Activated CD4-positive, CD25-positive, alpha-beta regulatory T cell treated with anti-CD3 and anti-CD28 coated beads, Interleukin-2, amount 50 U/mL, for 16 hours (primary cell): ENCODE measurements at regions not wholly inside any gene's neighbourhood (a gene's known extent, or its start where the extent isn't known, plus 50 kb on each side); places are given as distances from the start of the nearest gene placed in this dataset.
"Not testable (repeated sequence)": the region's sequence is repeated elsewhere in the genome, so short reads cannot be mapped to it uniquely, and the experiment has no call there.

Experiments used
- DNase-seq: peaks from one replicate; pipeline ENCODE4 v3.0.0-alpha.2; 2020; ENCODE audit warnings: low read depth, low spot score

DNA sequence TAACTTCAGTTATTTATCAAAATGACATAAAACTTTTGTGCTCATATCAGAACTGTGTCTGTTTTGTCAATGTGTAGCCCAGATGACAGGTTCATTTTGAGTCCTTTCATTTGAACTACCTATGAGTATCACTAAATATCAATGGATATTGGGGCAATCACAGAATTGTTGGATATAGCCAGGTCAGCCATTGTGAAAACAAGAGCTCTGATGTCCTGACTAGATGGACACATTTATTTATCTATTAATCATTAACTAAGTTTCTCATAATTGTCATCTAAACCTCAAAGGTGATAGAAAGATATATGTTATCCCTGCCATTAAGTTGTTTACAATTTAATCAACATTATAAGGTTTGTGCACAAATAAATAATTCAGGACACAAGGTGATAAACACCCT, 638.3 kb upstream of the GRIA3 start:
- no peak for DNase-seq

DNA sequence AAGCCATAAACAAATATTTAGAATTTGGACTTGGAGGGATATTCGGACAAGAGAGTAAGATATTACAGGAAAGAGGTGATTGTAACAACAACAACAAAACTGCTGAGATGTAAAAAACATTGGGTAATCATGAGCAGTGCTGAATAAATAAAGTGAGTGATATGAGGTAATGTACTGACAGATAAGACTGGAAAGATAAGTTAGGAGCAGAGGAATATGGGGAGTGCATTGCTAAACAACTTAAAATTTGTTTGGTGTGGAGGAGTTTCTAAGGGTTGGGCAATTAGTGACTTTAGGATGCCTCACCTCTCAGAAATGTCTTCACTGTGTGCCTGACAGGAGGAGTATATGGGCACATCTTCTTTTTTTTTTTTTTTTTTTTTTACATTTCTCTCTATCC, 637.8 kb upstream of the GRIA3 start:
- no peak for DNase-seq

DNA sequence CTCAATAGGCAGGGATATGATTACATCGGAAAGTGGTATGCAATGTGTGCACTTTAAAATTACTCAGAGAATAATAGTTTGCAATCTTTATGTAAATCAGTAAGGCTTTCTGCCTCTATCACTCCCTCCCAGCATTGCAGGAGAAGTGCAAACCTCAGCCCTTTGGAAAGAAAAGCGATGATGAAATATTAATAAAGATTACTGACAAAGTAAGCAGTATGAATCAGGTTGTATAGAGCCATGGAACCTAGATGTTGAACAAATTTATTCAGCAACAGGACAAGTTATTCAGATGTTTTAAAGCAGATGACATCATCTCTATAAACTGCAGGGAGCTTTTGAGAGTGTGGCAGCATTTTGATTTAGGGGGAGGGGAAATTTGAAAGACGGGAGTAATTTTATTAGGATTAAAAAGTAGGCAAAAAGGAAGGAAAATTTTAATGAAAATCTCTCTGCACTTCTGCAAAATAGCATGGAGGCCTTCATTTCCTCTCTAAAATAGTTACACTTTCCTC, 631.7 kb upstream of the GRIA3 start:
- no peak for DNase-seq

DNA sequence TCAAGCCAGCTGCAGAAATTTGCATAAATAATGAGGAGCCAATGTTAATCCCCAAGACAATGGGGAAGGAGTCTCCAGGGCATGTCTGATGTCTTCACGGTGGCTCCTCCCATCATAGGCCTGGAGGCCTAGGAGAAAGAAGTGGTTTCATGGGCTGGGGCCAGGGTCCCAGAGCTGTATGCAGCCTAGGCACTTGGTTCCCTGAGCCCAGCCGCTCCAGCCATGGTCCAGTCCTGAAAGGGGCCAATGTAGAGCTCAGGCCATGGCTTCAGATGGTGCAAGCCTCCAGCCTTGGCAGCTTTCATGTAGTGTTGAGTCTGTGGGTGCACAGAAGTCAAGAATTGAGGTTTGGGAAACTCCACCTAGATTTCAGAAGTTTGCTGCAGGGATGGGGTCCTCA, 628.2 kb upstream of the GRIA3 start:
- DNase-seq = no peak

DNA sequence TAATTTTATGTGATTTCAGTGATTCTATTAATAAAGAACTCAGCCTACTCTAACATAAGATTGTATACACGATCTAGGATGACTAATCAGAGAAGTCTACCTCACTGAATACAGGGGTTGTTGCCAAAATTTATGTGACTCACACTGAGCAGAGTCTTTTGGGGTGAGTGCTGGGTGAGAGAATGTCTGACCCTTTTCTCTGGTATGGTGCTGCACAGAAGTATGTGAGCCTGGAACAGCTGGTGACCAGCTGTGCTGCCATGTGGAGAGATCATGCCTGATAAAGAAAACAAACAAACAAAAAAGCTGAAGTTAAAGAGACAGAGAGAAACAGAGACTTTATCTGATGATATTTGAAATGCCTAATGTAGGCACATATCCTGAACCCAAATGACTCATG, 618.1 kb upstream of the GRIA3 start:
- no peak for DNase-seq

DNA sequence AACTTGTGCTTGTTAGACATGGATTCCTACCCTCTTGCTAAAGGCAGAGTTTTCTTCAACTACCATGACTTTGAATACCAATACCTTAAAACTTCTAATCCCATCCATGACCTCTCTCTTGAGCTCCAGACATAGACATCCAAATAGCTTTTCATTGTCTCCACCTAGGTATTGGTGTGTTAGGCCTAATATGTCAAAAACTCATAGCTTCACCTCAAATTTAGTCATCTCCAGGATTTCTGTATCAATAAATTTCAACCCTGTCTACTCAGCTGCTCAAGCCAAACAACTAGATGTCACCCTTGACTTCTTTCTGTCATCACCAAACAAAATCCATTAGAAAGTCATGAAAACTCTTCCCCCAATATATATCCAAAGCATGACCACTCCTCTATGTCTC, 617.7 kb upstream of the GRIA3 start:
- DNase-seq = no peak

DNA sequence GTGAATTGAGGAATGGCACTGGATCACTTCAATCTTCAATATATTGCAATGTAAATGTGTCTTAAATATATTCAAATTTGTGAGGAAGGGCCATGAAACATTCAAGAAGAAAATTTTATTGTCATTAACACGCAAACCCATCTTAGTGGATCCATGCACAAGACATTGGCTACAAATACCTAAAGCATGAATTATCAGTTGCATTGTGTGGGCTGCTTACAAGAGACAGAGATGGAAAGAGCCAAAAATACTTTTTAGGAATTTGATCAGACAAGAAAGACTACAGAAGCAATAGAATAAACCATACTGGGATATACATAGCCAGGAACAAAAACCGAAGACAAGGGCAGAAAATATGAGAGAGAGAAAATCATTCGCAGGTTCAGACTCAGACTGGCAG, 616.2 kb upstream of the GRIA3 start:
- DNase-seq = no peak

DNA sequence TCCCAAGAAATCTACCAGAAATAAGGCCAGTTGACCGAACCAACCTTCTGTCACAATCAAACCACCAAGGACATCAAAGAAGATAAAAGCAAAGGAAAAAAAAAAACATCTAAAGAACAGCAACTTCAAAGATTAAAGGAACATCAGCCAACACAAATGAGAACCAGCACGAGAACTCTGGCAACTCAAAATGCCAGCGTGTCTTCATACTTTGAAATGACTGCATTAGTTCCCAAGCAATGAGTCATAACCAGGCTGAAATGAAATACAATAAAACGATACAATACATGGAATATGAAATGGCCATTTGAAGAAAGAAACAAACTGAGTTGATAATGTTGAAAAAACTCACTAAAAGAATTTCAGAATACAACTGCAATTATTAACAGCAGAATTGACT, 611.6 kb upstream of the GRIA3 start:
- no peak for DNase-seq

DNA sequence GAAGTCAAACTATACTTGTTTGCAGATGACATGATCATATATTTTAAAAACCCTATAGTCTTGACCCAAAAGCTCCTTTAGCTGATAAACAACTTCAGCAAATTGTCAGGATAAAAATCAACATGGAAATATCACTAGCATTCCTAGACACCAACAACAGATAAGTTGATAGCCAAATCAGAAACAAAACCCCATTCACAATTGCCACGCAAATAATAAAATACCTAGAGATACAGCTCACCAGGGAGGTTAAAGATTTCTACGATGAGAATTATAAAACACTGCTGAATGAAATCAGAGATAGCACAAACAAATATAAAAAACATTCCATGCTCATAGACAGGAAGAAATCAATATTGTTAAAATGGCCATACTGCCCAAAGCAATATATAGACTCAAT, 605.0 kb upstream of the GRIA3 start:
- DNase-seq = no peak

DNA sequence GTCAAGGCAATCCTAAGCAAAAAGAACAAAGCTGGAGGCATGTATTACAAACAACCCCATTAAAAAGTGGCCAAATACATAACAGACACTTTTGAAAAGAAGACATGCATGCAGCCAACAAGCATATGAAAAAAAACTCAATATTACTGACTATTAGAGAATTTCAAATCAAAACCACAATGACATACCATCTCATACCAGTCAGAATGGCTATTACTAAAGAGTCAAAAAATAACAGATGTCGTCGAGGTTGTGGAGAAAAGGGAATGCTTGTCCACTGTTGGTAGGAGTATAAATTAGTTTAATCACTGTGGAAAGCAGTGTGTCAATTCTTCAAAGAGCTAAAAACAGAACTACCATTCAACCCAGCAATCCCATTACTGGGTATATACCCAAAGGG, 604.6 kb upstream of the GRIA3 start:
- DNase-seq = no peak

DNA sequence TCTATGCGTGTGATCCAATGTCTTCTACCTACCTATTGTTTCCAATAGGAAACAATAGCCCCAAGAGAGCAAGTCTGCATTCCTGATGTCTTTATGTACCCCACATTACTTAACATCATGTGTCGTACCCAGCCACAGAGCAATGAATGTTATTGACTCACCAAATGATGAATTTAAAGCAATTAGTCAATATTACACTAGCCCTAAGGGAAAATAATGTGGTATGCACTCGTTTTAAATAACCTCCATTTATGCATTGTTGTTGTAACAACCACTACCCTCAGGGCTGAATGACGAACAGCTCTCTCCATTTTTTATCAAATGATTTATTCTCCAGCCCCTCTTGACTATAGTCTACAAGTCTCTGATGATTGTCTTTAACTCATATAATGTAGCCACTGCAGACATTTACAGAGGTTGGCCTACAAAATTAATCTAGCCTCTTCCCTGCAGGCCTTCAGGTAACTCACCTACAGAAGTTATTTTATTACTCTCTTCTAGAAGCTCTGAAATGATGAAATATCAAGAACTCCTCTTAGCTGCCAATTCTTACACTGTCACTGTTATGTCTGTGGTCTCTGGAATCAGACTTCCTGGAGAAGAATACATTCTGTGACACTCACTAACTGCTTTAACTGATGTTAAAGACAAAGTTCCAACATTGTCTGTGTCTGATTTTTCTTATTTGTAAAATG, 601.7 kb upstream of the GRIA3 start:
- no peak for DNase-seq

DNA sequence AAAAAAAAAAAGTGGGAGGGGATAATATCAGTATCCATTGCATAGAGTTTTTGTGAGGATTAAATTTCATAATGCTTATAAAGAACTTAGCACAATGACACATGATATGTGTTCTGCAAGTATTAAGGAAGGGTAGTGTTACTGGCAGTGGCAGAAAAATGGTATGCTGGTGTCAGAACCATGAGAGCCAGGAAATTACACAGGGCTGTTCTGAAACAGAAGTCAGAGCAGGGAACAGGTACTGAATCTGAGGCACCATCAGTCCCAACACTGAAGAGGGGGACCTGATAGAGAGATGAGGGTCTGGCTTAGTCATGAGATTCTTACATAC, 601.1 kb upstream of the GRIA3 start:
- DNase-seq = no peak

DNA sequence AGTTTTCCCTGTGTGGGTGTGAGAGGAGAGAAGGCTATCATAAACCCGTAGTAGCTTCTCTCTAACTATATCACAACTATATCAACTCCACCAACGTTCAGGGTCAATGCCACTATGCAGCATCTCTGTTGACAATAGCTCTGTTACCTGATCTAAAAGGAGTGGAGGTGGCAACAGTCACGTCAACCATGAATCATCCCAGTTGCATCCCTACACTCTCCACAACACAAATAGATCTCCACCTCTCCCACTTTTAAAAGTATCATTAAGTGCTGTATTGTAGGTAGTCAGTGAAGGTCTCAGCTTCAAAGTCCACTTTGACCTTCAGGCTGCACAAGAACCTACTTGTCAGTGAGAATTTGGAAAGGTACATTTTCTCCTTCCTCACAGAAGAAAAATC, 600.5 kb upstream of the GRIA3 start:
- no peak for DNase-seq

DNA sequence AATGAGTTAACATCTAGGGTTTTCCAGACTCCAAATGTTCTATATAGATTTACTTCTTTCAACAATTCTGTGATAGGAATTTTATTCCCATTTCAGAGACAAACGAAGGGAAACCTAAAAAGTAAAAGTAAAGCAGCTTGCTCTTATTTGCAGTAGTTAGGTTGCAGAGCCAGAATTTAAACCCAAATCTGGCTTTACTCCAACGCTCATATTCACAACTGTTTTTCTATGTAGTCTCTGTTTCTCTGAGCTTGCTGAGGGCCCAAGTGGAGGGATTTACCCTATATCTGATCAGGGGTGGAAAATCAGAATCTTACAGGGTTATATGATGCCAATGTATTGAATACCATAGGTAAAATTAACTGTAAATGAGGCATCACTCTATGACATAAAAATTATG, 599.1 kb upstream of the GRIA3 start:
- no peak for DNase-seq

DNA sequence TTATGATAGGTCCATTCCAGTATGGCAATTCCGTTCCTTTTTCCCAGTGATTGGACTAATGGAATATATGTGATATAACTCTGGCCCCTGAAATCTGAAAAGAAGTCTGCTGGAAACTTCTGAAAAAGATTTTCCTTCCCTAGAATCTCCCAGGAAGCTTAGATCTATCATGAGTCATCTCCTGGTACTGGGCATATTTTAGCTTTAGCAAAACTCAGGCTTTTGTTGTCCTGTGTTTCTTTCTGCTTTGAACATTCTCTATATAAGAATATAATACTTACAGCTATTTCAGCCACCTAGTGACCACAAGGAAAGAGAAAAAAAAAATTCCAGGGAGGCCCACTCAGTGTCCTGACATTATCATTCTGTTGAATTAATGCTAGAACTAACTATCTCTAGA, 597.2 kb upstream of the GRIA3 start:
- DNase-seq = no peak

DNA sequence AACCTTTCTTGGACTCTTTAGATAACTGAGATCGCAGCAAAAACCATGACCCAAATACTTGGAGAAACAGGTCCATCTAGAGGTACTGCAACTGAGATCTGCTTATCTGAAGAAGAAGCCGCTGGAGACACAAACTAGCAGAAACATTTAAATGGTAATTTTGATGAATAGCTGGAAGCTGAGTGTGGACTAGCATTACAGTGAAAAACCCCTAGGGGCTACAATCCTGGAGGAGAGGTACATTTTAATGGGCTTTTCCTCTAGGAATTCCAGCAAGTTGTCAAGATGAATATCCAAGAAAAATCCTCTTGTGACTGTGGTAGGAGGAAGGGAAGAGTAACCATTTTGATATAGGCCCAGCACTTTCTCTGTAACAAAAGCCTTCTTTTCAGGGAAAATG, 592.5 kb upstream of the GRIA3 start:
- DNase-seq = no peak

DNA sequence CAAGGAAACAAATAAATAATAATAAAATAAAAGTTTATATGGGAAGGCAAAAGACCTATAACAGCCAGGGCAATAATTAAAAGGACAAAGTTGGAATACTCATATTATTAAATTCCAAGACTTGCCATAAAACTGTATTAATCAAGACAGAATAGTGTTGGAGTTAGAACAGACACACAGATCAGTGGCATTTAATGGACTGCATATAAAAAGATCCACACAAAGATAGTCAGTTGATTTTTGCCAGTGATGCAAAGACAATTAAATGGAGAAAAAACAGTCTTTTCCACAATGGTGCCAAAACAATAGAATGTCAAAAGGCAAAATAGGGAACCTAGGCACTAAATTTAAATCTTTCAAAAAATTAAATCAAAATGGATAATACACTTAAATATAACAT, 587.1 kb upstream of the GRIA3 start:
- no peak for DNase-seq

DNA sequence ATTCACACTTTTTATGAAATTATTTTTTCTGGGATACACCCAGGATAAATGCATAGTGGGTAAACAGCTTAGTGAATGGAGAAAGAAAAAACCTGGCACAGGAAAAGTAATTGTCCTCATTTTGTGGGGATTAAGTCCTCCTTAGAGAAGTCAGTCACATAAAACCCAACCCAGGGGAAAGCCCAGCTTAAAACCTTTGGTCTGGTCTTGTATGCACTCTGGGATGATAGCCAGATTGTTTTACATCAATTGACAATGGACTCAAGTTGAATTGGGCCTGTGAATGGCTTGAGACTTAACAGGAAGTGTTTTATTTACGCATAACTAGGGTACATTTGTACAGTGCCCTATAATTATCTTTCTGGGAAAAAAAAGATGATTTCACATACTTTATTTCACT, 561.3 kb upstream of the GRIA3 start:
- DNase-seq = no peak

DNA sequence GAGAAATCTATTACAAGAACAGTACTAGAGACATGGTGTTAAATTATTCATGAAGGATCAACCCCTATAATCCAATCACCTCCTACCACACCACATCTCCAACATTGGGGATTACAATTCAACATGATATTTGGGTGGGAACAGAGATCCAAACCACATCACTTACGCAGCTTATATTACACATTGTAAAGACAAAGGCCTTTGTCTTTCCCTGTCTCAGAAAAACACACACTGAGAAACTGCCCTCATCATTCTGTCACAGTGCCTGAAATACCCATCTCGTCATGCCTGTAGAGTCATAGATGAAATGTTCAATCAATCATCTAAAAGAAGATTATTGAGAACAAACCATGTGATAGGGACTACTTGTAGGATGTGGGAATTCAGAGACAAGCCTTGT, 558.8 kb upstream of the GRIA3 start:
- DNase-seq = no peak

DNA sequence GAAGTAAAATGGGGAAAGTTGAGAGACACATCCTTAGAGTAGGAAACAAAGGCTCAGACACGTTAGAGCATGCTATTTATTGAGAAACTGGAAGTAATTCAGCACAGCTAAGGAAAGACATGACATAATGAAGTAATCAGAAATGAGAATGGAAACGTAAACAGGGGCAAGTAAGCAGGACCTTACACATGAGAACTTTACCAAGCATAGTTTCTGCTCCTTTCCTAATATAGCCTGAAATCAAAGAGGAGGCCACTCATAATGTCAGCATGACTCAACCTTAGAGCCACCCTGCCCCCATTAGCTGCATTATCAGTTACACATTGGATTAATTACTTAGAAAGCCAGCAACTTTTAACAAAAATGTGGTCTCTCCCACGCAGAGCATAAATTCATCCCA, 558.3 kb upstream of the GRIA3 start:
- DNase-seq = no peak

DNA sequence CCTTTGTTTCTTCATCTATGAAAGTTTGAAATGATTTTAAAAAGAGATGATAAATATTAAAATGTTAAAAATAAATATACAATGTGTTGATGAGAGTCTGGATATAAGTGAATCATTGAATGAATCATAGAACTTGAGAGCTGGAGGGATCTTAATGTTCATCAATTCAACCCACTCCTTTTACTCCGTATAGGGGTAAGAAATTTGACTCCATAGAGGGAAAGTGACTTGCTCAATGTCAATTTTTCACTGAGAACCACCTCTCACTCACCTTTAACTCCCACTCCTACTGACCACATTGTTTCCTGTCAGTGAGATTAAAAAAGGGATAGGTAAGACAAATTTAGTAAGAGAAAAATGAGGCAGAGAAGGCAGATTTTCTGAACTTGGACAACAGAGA, 557.2 kb upstream of the GRIA3 start:
- no peak for DNase-seq

DNA sequence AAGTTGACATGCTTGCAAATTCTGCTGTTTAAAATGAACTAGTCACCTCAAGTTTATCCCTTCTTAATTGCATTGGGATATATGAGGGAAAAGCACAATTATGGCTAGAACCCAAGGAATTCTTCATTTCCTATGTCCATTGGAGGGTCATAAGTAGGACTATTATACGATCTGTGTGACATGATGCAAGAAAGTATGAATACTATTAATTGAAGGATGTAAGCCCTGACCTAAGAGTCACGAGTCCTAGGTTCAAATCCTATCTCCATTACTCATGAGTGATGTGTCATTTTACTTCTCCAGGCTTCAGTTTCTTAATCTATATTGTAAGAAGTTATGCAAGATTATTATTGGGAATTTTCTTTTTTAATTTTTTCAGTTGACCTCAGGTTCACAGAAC, 542.9 kb upstream of the GRIA3 start:
- DNase-seq = no peak

DNA sequence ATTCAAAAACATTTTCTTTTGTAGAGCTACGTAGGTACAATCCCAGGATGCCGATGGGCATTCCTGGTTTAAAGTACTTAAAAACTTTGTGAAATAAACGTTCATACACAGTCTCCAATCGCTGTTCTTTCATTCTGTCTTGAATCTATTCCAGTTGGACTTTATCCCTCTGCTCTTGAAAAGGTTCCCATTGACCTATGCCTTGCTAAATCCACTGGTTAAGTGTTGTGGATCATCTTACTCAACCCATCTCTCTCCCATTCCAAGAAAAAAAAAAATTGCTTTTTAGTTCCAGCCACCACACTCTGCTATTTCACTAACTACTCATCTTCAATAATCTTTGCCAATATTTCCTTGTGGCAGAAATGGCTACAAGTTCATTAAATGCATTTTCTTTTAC, 542.3 kb upstream of the GRIA3 start:
- DNase-seq = no peak

DNA sequence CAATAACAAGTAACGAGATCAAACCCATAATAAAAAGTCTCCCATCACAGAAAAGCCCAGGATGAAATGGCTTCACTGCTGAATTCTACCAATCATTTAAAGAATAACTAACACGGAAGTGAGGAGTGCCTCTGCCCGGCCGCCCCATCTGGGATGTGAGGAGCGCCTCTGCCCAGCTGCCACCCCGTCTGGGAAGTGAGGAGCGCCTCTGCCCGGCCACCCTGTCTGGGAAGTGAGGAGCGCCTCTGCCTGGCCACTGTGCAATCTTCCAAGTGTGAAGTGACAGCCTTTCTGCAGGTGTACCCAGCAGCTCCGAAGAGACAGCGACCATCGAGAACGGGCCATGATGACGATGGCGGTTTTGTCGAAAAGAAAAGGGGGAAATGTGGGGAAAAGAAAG, 528.8 kb upstream of the GRIA3 start:
- DNase-seq = not testable (repeated sequence)
